ENCODE measurements at regions not wholly inside any gene's neighbourhood (a gene's known extent, or its start where the extent isn't known, plus 50 kb on each side); places are given as distances from the start of the nearest gene placed in this dataset.

- no peak for DNase-seq (ENCODE audit: low spot score)
Measured at GRCh38 chr3:170752571-170753155, 117.3 kb downstream of the RPL22L1 start.

- no peak for DNase-seq (ENCODE audit: low spot score)
Measured at GRCh38 chr3:170751899-170752293, 118.1 kb downstream of the RPL22L1 start.

DNA sequence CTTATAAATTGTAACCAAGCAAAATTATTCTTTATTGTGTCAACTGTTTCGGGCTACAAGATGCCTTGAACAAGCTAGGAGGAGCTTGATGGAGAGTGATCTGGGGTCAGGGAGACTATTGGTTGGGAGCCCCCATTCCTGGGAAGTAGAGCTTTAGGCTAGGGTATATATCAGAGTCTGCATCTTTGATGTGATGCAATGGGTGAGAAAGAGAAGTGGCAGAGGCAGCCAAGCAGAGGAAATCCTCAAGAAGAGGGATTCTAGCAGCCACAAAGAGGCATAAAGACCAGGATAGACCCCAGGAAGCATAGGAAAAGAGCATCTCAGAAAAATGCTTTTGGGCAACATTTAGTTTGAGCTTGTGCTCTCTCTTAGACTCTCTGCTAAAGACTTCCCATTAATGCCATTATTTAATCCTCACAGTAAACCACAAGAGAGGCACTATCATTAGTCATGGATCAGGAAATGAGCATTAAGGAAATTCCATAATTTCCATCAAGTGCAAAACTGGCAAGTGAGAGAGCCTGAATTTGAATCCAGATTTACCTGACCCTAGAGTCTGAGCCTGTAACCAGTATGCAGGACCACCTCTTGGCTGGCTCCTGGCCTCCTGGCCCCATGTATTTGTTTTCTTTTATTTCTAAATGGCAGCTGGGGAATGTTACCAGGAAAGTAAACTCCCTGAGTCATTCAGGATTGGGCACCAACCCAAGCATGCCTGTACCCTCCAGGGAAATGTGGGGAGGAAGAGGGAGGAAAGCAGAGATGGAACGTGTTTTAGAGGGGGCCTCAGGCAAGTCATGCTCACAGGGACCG, 118.7 kb downstream of the RPL22L1 start:
- DNase-seq (ENCODE audit: low spot score), result peak; percentile 77

- DNase-seq (ENCODE audit: low spot score), result no peak
Measured at GRCh38 chr3:170750478-170750830, 119.5 kb downstream of the RPL22L1 start.

GRCh38 chr3:170749765-170750477, 120.1 kb downstream of the RPL22L1 start:
- no peak for DNase-seq (ENCODE audit: low spot score)

- no peak for DNase-seq (ENCODE audit: low spot score)
Measured at GRCh38 chr3:170749185-170749584, 120.8 kb downstream of the RPL22L1 start.

- DNase-seq (ENCODE audit: low spot score), result no peak
Measured at GRCh38 chr3:170746175-170746942, 123.6 kb downstream of the RPL22L1 start.

GRCh38 chr3:170745211-170745718, 124.7 kb downstream of the RPL22L1 start:
- no peak for DNase-seq (ENCODE audit: low spot score)

DNA sequence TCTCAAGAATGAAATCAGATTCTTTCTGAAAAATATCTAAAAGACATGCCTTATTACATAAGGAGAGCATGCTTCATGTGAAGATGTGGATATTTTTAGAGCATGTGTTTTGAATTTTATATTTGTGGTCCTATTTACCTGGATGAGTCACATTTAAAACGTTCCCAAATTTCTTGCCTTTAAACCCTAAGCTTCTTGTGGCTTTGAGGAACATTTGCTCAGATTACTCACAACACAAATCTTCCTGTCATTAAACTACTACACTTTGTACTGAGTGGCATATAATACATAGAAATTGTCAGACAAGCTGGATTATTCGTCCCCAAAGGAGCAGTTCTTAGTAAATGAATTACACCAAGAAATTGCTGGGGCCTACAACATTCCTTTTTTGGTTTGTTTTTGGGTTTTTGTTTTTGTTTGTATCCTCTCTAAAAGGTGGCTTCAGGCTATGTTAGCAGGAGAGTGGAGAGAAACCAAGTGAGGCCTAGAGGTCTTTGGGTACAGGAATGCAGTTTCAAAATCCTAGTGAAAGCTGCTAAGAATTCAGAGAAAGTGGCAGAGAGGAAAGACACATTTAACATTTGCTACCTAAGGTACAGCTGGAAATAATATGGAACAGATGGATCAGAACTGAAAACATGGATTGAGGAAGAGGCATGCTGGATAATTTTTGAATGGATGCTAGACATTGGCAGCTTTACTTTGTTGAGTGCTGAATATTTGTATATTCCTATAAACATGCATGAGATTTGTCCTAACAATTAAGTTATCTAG, 128.1 kb downstream of the RPL22L1 start:
- DNase-seq (ENCODE audit: low spot score), result no peak

GRCh38 chr3:170740726-170741591, 129.0 kb downstream of the RPL22L1 start:
- DNase-seq (ENCODE audit: low spot score), result peak; percentile 81

- no peak for DNase-seq (ENCODE audit: low spot score)
Measured at GRCh38 chr3:170740285-170740684, 129.7 kb downstream of the RPL22L1 start.

- no peak for DNase-seq (ENCODE audit: low spot score)
Measured at GRCh38 chr3:170739410-170739809, 130.6 kb downstream of the RPL22L1 start.

DNA sequence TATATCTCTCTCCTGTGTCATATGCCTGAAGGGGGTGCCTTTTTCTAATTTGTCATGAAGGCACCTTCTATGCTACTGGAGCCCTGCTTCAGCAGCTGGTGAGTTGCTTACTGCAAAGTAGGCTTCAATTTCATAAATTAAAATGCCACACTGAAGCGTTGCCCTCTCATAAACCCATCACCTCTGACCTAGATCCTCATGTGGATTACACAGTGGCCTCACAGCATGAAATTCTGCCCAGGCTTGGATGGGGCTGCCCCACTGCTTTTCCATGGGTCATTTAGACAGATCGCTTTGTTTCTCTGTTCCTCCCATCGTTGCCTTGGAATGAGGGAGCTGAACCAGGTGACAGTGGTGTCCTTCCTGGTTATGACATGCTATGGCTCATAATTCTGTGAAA, 131.2 kb downstream of the RPL22L1 start:
- no peak for DNase-seq (ENCODE audit: low spot score)

DNA sequence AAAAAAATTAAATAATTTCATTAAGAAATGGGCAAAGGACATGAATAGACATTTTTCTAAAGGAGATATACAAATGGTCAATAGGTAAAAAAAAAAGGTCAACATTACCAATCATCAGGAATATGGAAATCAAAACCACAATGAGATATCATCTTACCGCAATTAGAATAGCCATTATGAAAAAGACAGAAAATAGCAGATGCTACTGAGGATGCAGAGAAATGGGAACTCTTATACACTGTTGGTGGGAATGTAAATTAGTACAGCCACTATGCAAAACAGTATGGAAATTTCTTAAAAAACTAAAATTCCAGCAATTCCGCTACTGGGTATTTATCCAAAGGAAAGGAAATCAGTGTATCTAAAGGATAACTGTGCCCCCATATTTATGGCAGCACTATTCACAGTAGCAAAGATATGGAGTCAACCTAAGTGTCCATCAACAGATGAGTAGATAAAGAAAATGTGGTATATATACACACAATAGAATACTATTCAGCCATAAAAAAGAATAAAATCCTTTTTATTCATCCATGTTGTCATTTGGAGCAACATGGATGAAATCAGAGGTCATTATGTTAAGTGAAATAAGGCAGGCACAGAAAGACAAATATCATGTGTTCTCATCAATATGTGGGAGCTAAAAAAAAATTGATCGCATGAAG, 132.4 kb downstream of the RPL22L1 start:
- no peak for DNase-seq (ENCODE audit: low spot score)

DNA sequence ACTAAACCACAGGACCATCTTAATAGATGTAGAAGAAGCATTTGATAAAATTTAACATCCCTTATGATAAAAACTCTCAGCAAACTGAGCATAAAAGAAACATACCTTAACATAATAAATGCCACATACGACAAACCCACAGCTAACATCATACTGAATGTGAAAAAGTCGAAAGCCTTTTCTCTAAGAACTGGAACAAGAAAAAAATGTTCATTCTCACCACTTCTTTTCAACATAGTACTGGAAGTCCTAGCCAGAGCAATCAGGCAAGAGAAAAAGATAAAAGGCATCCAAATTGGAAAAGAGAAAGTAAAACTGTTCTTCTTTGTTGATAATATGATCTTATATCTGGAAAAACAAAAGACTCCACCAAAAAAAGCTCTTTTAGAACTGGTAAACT, 134.2 kb downstream of the RPL22L1 start:
- DNase-seq (ENCODE audit: low spot score), result no peak

- DNase-seq (ENCODE audit: low spot score), result no peak
Measured at GRCh38 chr3:170734735-170735065, 135.3 kb downstream of the RPL22L1 start.

DNA sequence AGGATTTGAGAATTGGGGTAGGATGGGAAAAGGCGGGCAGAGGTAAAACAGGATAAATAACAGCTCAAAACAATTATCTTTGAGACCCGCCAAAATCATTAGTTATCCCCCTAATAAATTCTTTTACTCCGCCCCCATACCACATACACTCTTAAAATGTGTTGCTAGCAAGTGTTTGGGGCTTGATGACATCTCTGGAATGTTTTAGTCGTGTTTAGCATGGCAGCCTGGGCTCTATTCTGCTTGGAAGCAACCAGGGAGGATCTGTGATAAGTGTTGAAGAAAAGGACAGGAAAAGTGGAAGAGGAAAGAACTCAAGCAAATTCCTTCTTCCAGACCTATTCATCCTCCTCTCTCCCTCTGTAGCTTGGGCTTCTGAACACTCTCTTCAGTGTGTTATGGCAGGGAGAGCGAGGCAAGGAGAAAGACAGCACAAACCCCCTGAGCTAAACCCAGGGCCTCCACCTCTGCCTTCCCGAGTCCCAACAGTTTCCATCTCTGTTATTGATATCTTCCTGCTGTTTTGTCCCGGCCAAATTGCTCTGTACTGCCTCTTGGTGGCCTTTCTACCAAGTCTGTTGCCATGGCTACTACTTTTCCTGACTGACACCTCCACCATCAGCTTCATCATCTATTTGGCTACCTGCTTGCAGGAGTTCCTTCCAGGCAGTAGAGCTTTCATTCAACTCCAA, 135.8 kb downstream of the RPL22L1 start:
- no peak for DNase-seq (ENCODE audit: low spot score)

DNA sequence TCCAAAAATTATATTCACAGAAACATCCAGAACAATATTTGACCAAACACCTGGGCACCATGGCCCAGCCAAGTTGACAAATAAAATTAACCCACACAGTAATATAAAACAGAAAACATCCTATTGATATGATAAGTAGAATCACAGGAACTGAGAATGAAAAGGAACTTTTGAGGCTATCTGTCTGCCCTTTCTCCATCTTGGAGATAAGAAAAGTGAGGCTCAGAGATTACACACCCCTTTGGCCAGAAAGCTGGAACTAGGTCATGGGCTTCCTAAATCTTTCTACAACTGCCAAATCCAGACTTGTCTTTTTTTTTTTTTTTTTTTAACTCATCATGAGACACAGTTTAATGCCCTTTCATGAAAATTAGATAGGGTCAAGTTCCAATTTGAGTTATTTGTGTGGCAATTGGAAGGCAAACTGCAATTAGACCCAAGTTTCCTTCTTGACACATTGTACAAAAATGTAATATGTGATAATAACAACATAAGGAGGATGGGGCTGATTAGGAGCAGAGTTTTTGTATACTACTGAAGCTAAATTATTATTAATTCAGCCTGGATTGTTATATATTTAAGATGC, 137.2 kb downstream of the RPL22L1 start:
- no peak for DNase-seq (ENCODE audit: low spot score)

- DNase-seq (ENCODE audit: low spot score), result no peak
Measured at GRCh38 chr3:170731281-170731680, 138.7 kb downstream of the RPL22L1 start.
